Erythroblast (primary cell): ENCODE measurements at regions not wholly inside any gene's neighbourhood (a gene's known extent, or its start where the extent isn't known, plus 50 kb on each side); places are given as distances from the start of the nearest gene placed in this dataset.

ENCODE experiments used
- GATA1 ChIP-seq: IDR thresholded peaks from 2 replicates; pipeline ENCODE4 v1.6.1; 2011; ENCODE audit warnings: low read depth, mild to moderate bottlenecking, control low read depth, low read length, moderate library complexity
- POLR2A ChIP-seq: IDR thresholded peaks from 2 replicates; pipeline ENCODE4 v1.6.1; 2011; ENCODE audit warnings: mild to moderate bottlenecking, low read length

GRCh38 chr6:20044883-20045282 lies 167.4 kb downstream of the MBOAT1 start:
- TF ChIP-seq POLR2A = no peak
- TF ChIP-seq GATA1 = no peak
